IMR-90 (cell line): ENCODE measurements at regions not wholly inside any gene's neighbourhood (a gene's known extent, or its start where the extent isn't known, plus 50 kb on each side); places are given as distances from the start of the nearest gene placed in this dataset.

ENCODE experiments used
- BHLHE40 ChIP-seq: fragments of 150-350 bp; IDR thresholded peaks from 2 replicates; pipeline ENCODE4 v1.6.1; 2016; ENCODE audit warnings: mild to moderate bottlenecking, low read depth, low read length
- CEBPB ChIP-seq: IDR thresholded peaks from 2 replicates; pipeline ENCODE4 v1.6.1; 2012; ENCODE audit warnings: low read depth, low read length, improper control_type of control experiment
- RFX5 ChIP-seq: IDR thresholded peaks from 2 replicates; pipeline ENCODE4 v1.8.0; 2012; ENCODE audit warnings: low read depth, mild to moderate bottlenecking, low read length, moderate library complexity
- SMC3 ChIP-seq: fragments of 150-350 bp; IDR thresholded peaks from 2 replicates; pipeline ENCODE4 v1.6.1; 2016; ENCODE audit warnings: low read depth, mild to moderate bottlenecking, antibody characterized with exemption, low read length, moderate library complexity
- TF ChIP-seq, protein P1 (sequence below): conservative IDR thresholded peaks from 2 replicates; pipeline ENCODE4 v1.5.1; 2012; ENCODE audit warnings: mild to moderate bottlenecking, low read depth, low read length, improper control_type of control experiment

DNA sequence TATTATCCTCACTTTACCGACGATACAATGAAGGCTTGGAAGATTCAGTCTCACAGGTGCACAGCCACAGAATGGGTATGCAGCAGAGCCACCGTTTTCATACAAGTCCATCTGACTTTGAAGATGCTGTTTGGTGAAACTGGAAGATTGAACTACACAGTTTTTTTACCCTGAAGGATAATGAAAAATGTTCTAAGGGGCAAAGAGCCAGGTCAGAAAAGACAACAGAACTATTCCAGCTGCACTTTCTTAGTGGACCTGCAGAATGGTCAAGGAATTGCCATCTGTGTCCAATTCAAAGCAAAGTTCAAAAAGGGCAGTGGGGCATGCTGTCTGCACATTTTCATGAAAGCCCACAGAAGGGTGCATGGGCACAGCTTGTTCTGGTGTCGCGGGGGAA lies 127.6 kb upstream of the PDZRN3 start:
- TF ChIP-seq, protein P1, sequence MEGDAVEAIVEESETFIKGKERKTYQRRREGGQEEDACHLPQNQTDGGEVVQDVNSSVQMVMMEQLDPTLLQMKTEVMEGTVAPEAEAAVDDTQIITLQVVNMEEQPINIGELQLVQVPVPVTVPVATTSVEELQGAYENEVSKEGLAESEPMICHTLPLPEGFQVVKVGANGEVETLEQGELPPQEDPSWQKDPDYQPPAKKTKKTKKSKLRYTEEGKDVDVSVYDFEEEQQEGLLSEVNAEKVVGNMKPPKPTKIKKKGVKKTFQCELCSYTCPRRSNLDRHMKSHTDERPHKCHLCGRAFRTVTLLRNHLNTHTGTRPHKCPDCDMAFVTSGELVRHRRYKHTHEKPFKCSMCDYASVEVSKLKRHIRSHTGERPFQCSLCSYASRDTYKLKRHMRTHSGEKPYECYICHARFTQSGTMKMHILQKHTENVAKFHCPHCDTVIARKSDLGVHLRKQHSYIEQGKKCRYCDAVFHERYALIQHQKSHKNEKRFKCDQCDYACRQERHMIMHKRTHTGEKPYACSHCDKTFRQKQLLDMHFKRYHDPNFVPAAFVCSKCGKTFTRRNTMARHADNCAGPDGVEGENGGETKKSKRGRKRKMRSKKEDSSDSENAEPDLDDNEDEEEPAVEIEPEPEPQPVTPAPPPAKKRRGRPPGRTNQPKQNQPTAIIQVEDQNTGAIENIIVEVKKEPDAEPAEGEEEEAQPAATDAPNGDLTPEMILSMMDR, result no peak
- TF ChIP-seq CEBPB (no peak), BHLHE40 (no peak), SMC3 (no peak), RFX5 (no peak)
